HepG2 (cell line): ENCODE measurements at regions not wholly inside any gene's neighbourhood (a gene's known extent, or its start where the extent isn't known, plus 50 kb on each side); places are given as distances from the start of the nearest gene placed in this dataset.
"Not testable (repeated sequence)": the region's sequence is repeated elsewhere in the genome, so short reads cannot be mapped to it uniquely, and the experiment has no call there.

Experiments used
- ATAC-seq: fragments of 200-7000 bp; cut with Tn5 transposase; 3 replicates; pipeline ENCODE4 v1.9.1; 2020; ENCODE audit warnings: mild to moderate bottlenecking, moderate library complexity
- BruUV-seq: library from RNA; stranded (reverse); fragments of 400-500 nt; replicated peaks from 2 replicates; lab custom pipeline; 2021; lab: Mats Ljungman, UMichigan
- CTCF ChIA-PET: fragments of 300-600 bp; formaldehyde crosslinking; extraction: SDS; loops from one replicate; lab custom pipeline; 2021; ENCODE audit warnings: low total read pairs, inconsistent platforms, low intra/inter-chr PET ratio; lab: Yijun Ruan, JAX
- POLR2A ChIA-PET: fragments of 350-600 bp; sonication (Branson Sonifier 250); formaldehyde crosslinking; loops from one replicate; lab custom pipeline; 2020; ENCODE audit warnings: antibody characterized with exemption, inconsistent platforms; lab: Yijun Ruan, JAX
- DNase-seq: peaks from one replicate; pipeline ENCODE4 v3.0.0-alpha.2; 2015; ENCODE audit warnings: low spot score
- FAIRE-seq: peaks from 3 replicates; lab custom pipeline; 2011; peaks lifted over from hg19 to GRCh38; lab: Jason Lieb, UNC
- H2AFZ ChIP-seq: one replicate; pipeline ENCODE4 v1.6.1; 2011; ENCODE audit warnings: low read length, inconsistent platforms
- H3K27ac ChIP-seq: fragments of 300-600 bp; 3 replicates; pipeline ENCODE4 v1.8.0; 2011; ENCODE audit warnings: mixed run types, mild to moderate bottlenecking, mixed read lengths, low read length, inconsistent platforms; ENCODE audit not compliant: insufficient read depth; ENCODE audit errors: extremely low read length
- H3K27me3 ChIP-seq, 2 experiments: fragments of 200-600 bp in 1 of 2; 2 replicates in 1 of 2; 3 replicates in 1 of 2; pipeline versions ENCODE4 v1.6.0 to v1.8.0; 2011; ENCODE audit warnings: low read length in 2 of 2, mild to moderate bottlenecking in 2 of 2, moderate library complexity in 2 of 2, inconsistent platforms in 1 of 2; ENCODE audit not compliant: insufficient read depth in 2 of 2, control insufficient read depth in 1 of 2
- H3K36me3 ChIP-seq, 2 experiments: fragments of 200-600 bp in 1 of 2; replicated peaks in 1 of 2; 2 replicates in 1 of 2; 3 replicates in 1 of 2; pipeline versions ENCODE4 v1.5.1 to v1.8.0; 2011; ENCODE audit warnings: low read length in 2 of 2, inconsistent platforms in 1 of 2; ENCODE audit not compliant: insufficient read depth in 2 of 2, control insufficient read depth in 1 of 2
- H3K4me1 ChIP-seq: 2 replicates; pipeline ENCODE4 v1.5.1; 2012; ENCODE audit warnings: low read length, inconsistent platforms; ENCODE audit not compliant: insufficient read depth
- H3K4me2 ChIP-seq: 2 replicates; pipeline ENCODE4 v1.6.0; 2011; ENCODE audit warnings: low read depth, low read length, inconsistent platforms
- H3K4me3 ChIP-seq, 3 experiments: fragments of 200-600 bp in 1 of 3; sonication (generic), shearing (Covaris generic) in 1 of 3; replicated peaks in 1 of 3; 2 replicates each; pipeline ENCODE4 v1.5.1; 2011 to 2016; ENCODE audit warnings: low read length in 3 of 3, inconsistent platforms in 2 of 3, low read depth in 2 of 3, mild to moderate bottlenecking in 2 of 3, control low read depth in 1 of 3, mixed read lengths in 1 of 3; ENCODE audit not compliant: insufficient read depth in 1 of 3
- H3K79me2 ChIP-seq: one replicate; pipeline ENCODE4 v1.6.1; 2011; ENCODE audit warnings: low read length, inconsistent platforms; ENCODE audit not compliant: insufficient read depth
- H3K9ac ChIP-seq: 2 replicates; pipeline ENCODE4 v1.6.0; 2011; ENCODE audit warnings: mild to moderate bottlenecking, low read depth, low read length, inconsistent platforms; ENCODE audit not compliant: insufficient read depth
- H3K9me3 ChIP-seq: 2 replicates; pipeline ENCODE4 v1.5.1; 2012; ENCODE audit warnings: mild to moderate bottlenecking, low read length
- H4K20me1 ChIP-seq: 2 replicates; pipeline ENCODE4 v1.6.0; 2011; ENCODE audit warnings: inconsistent platforms, mild to moderate bottlenecking, low read length, moderate library complexity; ENCODE audit not compliant: insufficient read depth
- YY1 ChIP-seq: IDR thresholded peaks from 2 replicates; pipeline ENCODE4 v1.6.1; 2011; ENCODE audit warnings: low read length, low read depth, moderate library complexity, mild to moderate bottlenecking; ENCODE audit not compliant: insufficient read depth, insufficient replicate concordance
- WGBS: methylation state at CpG from one replicate; pipeline ENCODE4 v1.1.6; 2017; ENCODE audit warnings: low lambda C conversion rate; 5-methylcytosine and 5-hydroxymethylcytosine counted together
- in situ Hi-C: cut with HindIII; loops from 2 replicates; pipeline ENCODE4 v1.10.0; 2017; ENCODE audit warnings: low pct_unique_long_range_greater_than_20kb; ENCODE audit not compliant: extremely low pct_ligation_motif_present
- intact Hi-C: fragments of 100-400 bp; cut with micrococcal nuclease; formaldehyde crosslinking; loops from one replicate; pipeline ENCODE4 v1.10.0; 2022; ENCODE audit not compliant: unreplicated experiment
- TF ChIP-seq, protein P1 (sequence below): sonication (generic); formaldehyde crosslinking; conservative IDR thresholded peaks from 2 replicates; pipeline ENCODE4 v1.8.1; 2023; ENCODE audit warnings: missing genetic modification reagents
- TF ChIP-seq, protein P2 (sequence below): sonication (generic); formaldehyde crosslinking; IDR thresholded peaks from 2 replicates; pipeline ENCODE4 v1.4.0; 2020; ENCODE audit warnings: missing genetic modification reagents
- TF ChIP-seq, protein P3 (sequence below): sonication (generic); formaldehyde crosslinking; IDR thresholded peaks from 2 replicates; pipeline ENCODE4 v1.5.1; 2020; ENCODE audit warnings: missing genetic modification reagents, mild to moderate bottlenecking, borderline replicate concordance

DNA sequence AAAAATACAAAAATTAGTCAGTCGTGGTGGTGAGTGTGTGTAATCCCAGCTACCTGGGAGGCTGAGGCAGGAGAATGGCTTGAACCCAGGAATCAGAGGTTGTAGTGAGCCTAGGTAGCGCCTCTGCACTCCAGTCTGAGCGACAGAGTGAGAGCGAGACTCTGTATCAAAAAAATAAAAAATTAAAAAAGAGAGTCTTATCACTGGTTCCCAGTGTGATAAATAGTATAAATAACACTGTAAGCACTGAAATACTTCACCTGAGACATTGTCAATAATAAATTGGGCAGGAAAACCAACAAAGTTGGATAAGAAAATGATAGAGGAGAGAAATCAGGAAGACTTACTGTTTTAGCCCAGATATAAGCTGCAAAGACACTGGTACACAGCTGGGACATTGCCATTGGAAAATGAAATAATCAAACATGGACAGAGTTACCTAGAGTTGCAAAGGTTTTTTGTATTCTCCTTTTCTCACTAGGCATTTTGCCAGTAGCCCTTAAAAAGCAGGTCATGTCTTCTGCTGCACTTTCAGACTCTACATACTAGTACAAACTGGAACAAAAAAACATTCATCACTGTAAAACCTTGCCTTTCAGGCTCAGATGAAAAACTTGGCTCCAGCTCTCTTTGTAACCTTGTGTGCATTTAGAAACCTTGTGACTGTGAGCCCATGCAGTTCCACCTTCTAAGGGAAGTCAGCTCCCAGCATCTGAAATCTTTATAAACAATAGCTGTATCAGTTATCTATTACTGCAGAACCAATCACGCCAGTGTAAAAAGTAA, 55.0 kb upstream of the PPP1R2C start:
- H3K36me3 ChIP-seq, result no peaks in the 10 kb centered on the region
- no peak overlapping the region for H2AFZ ChIP-seq
- no peaks in the 10 kb centered on the region for H3K9me3 ChIP-seq
- no peak overlapping the region for H3K9ac ChIP-seq
- ATAC-seq (no peak), DNase-seq (no peak), FAIRE-seq (no peak)
- H4K20me1 ChIP-seq, result no peaks in the 10 kb centered on the region
- POLR2A ChIA-PET, result no interaction called here
- no peaks in the 10 kb centered on the region for H3K27me3 ChIP-seq
- intact Hi-C loops, result no loop called here
- H3K27ac ChIP-seq, result no peak overlapping the region
- no peak overlapping the region for H3K4me3 ChIP-seq
- no TSS peak for BruUV-seq
- H3K4me2 ChIP-seq, result no peak overlapping the region
- CTCF ChIA-PET, result no interaction called here
- in situ Hi-C loops, result no loop called here
- WGBS, result 54% methylated on average over 5 of the region's 5 CpGs
- H3K4me1 ChIP-seq, result no peaks in the 10 kb centered on the region
- no peaks in the 10 kb centered on the region for H3K79me2 ChIP-seq
- TF ChIP-seq, protein P1, sequence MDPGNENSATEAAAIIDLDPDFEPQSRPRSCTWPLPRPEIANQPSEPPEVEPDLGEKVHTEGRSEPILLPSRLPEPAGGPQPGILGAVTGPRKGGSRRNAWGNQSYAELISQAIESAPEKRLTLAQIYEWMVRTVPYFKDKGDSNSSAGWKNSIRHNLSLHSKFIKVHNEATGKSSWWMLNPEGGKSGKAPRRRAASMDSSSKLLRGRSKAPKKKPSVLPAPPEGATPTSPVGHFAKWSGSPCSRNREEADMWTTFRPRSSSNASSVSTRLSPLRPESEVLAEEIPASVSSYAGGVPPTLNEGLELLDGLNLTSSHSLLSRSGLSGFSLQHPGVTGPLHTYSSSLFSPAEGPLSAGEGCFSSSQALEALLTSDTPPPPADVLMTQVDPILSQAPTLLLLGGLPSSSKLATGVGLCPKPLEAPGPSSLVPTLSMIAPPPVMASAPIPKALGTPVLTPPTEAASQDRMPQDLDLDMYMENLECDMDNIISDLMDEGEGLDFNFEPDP (CRISPR knock-in tag), result no peak
- TF ChIP-seq YY1, result no peak
- TF ChIP-seq, protein P2, sequence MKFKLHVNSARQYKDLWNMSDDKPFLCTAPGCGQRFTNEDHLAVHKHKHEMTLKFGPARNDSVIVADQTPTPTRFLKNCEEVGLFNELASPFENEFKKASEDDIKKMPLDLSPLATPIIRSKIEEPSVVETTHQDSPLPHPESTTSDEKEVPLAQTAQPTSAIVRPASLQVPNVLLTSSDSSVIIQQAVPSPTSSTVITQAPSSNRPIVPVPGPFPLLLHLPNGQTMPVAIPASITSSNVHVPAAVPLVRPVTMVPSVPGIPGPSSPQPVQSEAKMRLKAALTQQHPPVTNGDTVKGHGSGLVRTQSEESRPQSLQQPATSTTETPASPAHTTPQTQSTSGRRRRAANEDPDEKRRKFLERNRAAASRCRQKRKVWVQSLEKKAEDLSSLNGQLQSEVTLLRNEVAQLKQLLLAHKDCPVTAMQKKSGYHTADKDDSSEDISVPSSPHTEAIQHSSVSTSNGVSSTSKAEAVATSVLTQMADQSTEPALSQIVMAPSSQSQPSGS (CRISPR knock-in tag), result no peak
- TF ChIP-seq, protein P3, sequence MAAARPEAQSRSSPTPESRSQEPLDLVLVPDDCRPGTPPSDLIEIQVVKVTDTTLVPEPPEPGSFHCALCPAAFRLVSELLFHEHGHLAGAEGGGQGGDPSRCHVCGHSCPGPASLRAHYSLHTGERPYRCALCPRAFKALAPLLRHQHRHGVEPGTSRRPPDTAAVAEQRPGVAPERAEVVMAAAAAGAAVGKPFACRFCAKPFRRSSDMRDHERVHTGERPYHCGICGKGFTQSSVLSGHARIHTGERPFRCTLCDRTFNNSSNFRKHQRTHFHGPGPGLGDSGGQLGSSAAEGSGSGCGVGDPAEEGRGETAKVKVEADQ (CRISPR knock-in tag), result no peak

DNA sequence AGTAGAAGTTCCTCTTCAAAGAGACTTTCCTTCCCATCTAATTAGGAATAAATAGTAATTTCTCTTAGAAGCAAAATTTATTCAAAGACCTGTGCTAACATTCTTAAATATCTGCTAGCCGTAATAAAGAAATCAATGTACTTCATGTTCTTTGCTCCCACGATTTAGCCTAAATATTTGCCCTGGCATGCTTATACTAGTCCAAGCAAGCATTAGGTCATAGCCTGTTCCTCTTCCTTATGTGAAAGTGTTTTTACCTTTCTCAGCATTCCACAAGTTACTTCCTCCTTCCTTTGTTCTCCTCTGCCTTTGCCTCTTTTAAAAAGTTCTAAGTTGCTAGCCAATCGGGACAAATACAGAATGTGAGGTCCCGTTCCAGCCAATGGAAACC, 55.6 kb upstream of the PPP1R2C start:
- H3K4me3 ChIP-seq, H3K36me3 ChIP-seq, H3K4me2 ChIP-seq, H3K4me1 ChIP-seq, H3K27me3 ChIP-seq, intact Hi-C loops, H3K79me2 ChIP-seq, H4K20me1 ChIP-seq, CTCF ChIA-PET, in situ Hi-C loops, H3K9ac ChIP-seq, BruUV-seq, ATAC-seq, H3K9me3 ChIP-seq, H3K27ac ChIP-seq, FAIRE-seq, DNase-seq, H2AFZ ChIP-seq, POLR2A ChIA-PET: not testable (repeated sequence)
- 50% methylated on average over 4 of the region's 4 CpGs for WGBS
